B cell (primary cell): ENCODE measurements at regions not wholly inside any gene's neighbourhood (a gene's known extent, or its start where the extent isn't known, plus 50 kb on each side); places are given as distances from the start of the nearest gene placed in this dataset.

Experiments used
- ATAC-seq: fragments of 200-7000 bp; cut with Tn5 transposase; one replicate; pipeline ENCODE4 v1.10.0; 2021; ENCODE audit warnings: low read depth, mild to moderate bottlenecking, moderate number of reproducible peaks, moderate library complexity
- CTCF ChIA-PET: fragments of 350-600 bp; sonication (Branson Sonifier 250); formaldehyde crosslinking; loops from one replicate; lab custom pipeline; 2021; ENCODE audit warnings: antibody characterized with exemption, inconsistent platforms; lab: Charles Lee
- POLR2A ChIA-PET: fragments of 350-600 bp; sonication (Branson Sonifier 250); formaldehyde crosslinking; loops from one replicate; lab custom pipeline; 2021; ENCODE audit warnings: antibody characterized with exemption; lab: Charles Lee
- DNase-seq: peaks from one replicate; pipeline ENCODE4 v3.0.0; 2013
- H2AFZ ChIP-seq: 2 replicates; pipeline ENCODE4 v1.6.1; 2012; ENCODE audit warnings: mild to moderate bottlenecking, low read depth, low read length; ENCODE audit not compliant: insufficient read depth, poor library complexity, severe bottlenecking
- H3K27ac ChIP-seq, 2 donors: 1 replicate in 1 of 2; 2 replicates in 1 of 2; pipeline ENCODE4 v1.5.1; 2012 to 2013; ENCODE audit warnings: low read length in 2 of 2, mild to moderate bottlenecking in 2 of 2, moderate library complexity in 1 of 2
- H3K27me3 ChIP-seq, 4 experiments: fragments of 200-600 bp in 1 of 4; sonication (generic) in 1 of 4; replicated peaks in 1 of 4; 1 replicate in 2 of 4; 2 replicates in 2 of 4; pipeline versions ENCODE4 v1.6.1 to v1.7.0; 2013 to 2016; ENCODE audit warnings: low read length in 3 of 4, mild to moderate bottlenecking in 2 of 4, mixed read lengths in 1 of 4, moderate library complexity in 1 of 4; ENCODE audit not compliant: insufficient read depth in 4 of 4, control insufficient read depth in 3 of 4; ENCODE audit errors: control extremely low read depth in 1 of 4
- H3K36me3 ChIP-seq, 2 experiments: replicated peaks in 1 of 2; 1 replicate in 1 of 2; 2 replicates in 1 of 2; pipeline versions ENCODE4 v1.6.1 to v1.7.1; 2013; ENCODE audit warnings: low read length in 1 of 2; ENCODE audit not compliant: insufficient read depth in 2 of 2, control insufficient read depth in 1 of 2; ENCODE audit errors: control extremely low read depth in 1 of 2, extremely low read depth in 1 of 2
- H3K4me1 ChIP-seq, 2 donors: fragments of 200-600 bp in 1 of 2; sonication (generic) in 1 of 2; 1 replicate in 1 of 2; 2 replicates in 1 of 2; pipeline versions ENCODE4 v1.5.1 to v1.6.1; 2013 to 2017; ENCODE audit warnings: low read length in 2 of 2; ENCODE audit not compliant: control insufficient read depth in 2 of 2, insufficient read depth in 2 of 2
- H3K4me2 ChIP-seq: replicated peaks from 2 replicates; pipeline ENCODE3; 2012; ENCODE audit warnings: mild to moderate bottlenecking, low read depth, low read length; ENCODE audit not compliant: poor library complexity, severe bottlenecking
- H3K4me3 ChIP-seq, 5 experiments: fragments of 200-600 bp in 1 of 5; sonication (generic) in 1 of 5; 1 replicate in 3 of 5; 2 replicates in 2 of 5; pipeline versions ENCODE4 v1.5.1 to v1.7.0; 2011 to 2016; ENCODE audit warnings: low read length in 4 of 5, mild to moderate bottlenecking in 4 of 5, low read depth in 2 of 5, control low read depth in 1 of 5, moderate library complexity in 1 of 5; ENCODE audit not compliant: insufficient read depth in 1 of 5; ENCODE audit errors: control extremely low read depth in 1 of 5, extremely low read depth in 1 of 5
- H3K79me2 ChIP-seq: fragments of 200-600 bp; sonication (generic); one replicate; pipeline ENCODE4 v1.6.0; 2016; ENCODE audit warnings: low read length; ENCODE audit not compliant: control insufficient read depth, insufficient read depth
- H3K9ac ChIP-seq: fragments of 200-600 bp; sonication (generic); 2 replicates; pipeline ENCODE4 v1.6.1; 2017; ENCODE audit warnings: mild to moderate bottlenecking, low read length, moderate library complexity
- H3K9me3 ChIP-seq, 3 donors: one replicate each; pipeline versions ENCODE4 v1.6.1 to v1.7.1; 2013; ENCODE audit warnings: low read length in 2 of 3; ENCODE audit not compliant: control insufficient read depth in 2 of 3, insufficient read depth in 1 of 3; ENCODE audit errors: control extremely low read depth in 1 of 3
- H4K20me1 ChIP-seq: 2 replicates; pipeline ENCODE4 v1.6.0; 2012; ENCODE audit warnings: mild to moderate bottlenecking, low read length; ENCODE audit not compliant: insufficient read depth, control insufficient read depth, poor library complexity, severe bottlenecking
- H3K27ac Mint-ChIP-seq: one replicate; pipeline ENCODE4 v1.8.0; 2021; ENCODE audit warnings: mixed read lengths
- H3K27me3 Mint-ChIP-seq: one replicate; pipeline ENCODE4 v1.8.0; 2021; ENCODE audit warnings: mixed read lengths
- H3K4me1 Mint-ChIP-seq: one replicate; pipeline ENCODE4 v1.8.0; 2021; ENCODE audit warnings: mixed read lengths
- H3K4me3 Mint-ChIP-seq: one replicate; pipeline ENCODE4 v1.8.0; 2021; ENCODE audit warnings: mixed read lengths
- H3K9me3 Mint-ChIP-seq: one replicate; pipeline ENCODE4 v1.8.0; 2022; ENCODE audit warnings: mixed read lengths; ENCODE audit not compliant: insufficient read depth
- EZH2 ChIP-seq: IDR thresholded peaks from 2 replicates; pipeline ENCODE4 v1.6.1; 2012; ENCODE audit warnings: borderline replicate concordance, low read depth, mild to moderate bottlenecking, moderate library complexity, low read length; ENCODE audit not compliant: insufficient read depth, poor library complexity, severe bottlenecking
- WGBS: methylation state at CpG from one replicate; pipeline ENCODE4 v1.1.5; 2013; ENCODE audit warnings: missing lambda C conversion rate; ENCODE audit not compliant: insufficient coverage; 5-methylcytosine and 5-hydroxymethylcytosine counted together
- intact Hi-C: fragments of 100-400 bp; cut with micrococcal nuclease; formaldehyde crosslinking; loops from one replicate; pipeline ENCODE4 v1.10.0; 2022
- TF ChIP-seq, protein P1 (sequence below): fragments of 200-600 bp; IDR thresholded peaks from one replicate; pipeline ENCODE4 v1.8.0; 2022; ENCODE audit warnings: antibody characterized with exemption, mild to moderate bottlenecking

DNA sequence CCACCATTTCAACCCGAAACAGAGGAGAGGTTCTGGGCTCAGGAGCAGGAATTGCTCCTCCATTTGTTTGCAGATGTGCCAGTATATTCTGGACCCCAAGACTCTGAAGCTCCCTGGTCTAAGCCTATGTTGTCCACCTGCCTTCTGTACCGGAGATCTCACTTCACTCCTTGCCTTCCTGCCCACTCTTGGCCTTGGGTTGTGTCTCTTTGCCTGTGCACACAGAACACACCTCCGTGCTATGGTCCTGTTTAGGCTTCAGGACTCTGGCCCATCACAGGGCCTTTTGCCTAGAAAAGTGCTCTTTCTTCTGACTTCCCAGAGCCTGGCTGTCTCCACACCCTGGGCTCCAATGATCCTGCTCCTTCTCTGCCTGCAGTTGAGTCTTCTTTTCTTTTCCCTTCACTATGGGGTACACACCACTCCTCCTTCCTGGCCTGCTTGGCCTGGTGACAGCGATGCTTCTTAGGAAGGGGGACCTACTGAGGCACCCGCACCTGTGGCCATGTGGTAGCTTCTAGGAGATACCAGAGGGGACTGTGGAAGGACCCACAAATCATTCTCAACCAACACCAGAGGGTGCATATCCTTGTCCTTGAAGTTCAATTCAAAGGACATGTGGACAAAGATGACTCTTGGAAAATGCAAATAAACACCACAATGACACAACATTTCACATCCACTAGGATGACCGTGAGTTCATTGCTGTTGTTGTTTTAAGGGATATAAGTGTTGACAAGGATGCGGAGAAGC, 75.1 kb downstream of the FOXA2 start:
- H3K4me2 ChIP-seq = no peak overlapping the region
- H2AFZ ChIP-seq = no peak overlapping the region
- H3K4me3 ChIP-seq = no peak overlapping the region
- H3K4me1 Mint-ChIP-seq = no peaks in the 10 kb centered on the region
- ChIA-PET POLR2A (no interaction called here), CTCF (no interaction called here)
- H3K27ac ChIP-seq = no peak overlapping the region
- no peak overlapping the region for H3K9ac ChIP-seq
- no peaks in the 10 kb centered on the region for H3K36me3 ChIP-seq
- H3K4me3 Mint-ChIP-seq = no peak overlapping the region
- H3K27ac Mint-ChIP-seq = no peak overlapping the region
- no peaks in the 10 kb centered on the region for H3K79me2 ChIP-seq
- H3K27me3 ChIP-seq = no peaks in the 10 kb centered on the region
- no peaks in the 10 kb centered on the region for H3K9me3 Mint-ChIP-seq
- no peaks in the 10 kb centered on the region for H3K4me1 ChIP-seq
- no peaks in the 10 kb centered on the region for H4K20me1 ChIP-seq
- DNase-seq (no peak), ATAC-seq (no peak)
- TF ChIP-seq, protein P1, sequence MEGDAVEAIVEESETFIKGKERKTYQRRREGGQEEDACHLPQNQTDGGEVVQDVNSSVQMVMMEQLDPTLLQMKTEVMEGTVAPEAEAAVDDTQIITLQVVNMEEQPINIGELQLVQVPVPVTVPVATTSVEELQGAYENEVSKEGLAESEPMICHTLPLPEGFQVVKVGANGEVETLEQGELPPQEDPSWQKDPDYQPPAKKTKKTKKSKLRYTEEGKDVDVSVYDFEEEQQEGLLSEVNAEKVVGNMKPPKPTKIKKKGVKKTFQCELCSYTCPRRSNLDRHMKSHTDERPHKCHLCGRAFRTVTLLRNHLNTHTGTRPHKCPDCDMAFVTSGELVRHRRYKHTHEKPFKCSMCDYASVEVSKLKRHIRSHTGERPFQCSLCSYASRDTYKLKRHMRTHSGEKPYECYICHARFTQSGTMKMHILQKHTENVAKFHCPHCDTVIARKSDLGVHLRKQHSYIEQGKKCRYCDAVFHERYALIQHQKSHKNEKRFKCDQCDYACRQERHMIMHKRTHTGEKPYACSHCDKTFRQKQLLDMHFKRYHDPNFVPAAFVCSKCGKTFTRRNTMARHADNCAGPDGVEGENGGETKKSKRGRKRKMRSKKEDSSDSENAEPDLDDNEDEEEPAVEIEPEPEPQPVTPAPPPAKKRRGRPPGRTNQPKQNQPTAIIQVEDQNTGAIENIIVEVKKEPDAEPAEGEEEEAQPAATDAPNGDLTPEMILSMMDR = no peak
- no peak for TF ChIP-seq EZH2
- peaks cover 0 to 3% (median 0%) of the 10 kb centered on the region in 3 donors for H3K9me3 ChIP-seq
- H3K27me3 Mint-ChIP-seq = no peaks in the 10 kb centered on the region
- intact Hi-C loops = no loop called here
- WGBS = 88% methylated on average over 3 of the region's 7 CpGs

DNA sequence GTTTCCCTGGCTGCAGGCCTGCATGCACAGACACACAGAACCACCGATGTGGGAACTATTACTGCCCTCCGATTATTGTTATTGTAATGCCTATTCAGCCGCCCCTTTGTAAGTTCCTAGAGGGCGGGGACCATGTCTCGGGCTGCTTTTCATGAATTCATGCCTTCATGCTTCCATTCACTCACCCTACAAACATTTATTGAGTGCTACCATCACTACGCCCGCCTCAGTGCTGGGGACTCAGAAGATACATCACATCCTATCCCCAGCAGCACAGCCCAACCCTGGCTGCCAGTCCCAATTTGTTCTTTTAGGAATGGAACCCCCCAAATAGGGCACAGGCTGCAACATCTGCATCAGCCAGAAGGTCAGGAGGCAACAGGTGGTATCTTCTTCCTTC, 75.9 kb downstream of the FOXA2 start:
- H3K9me3 ChIP-seq = peaks cover 0 to 3% (median 0%) of the 10 kb centered on the region in 3 donors
- Mint-ChIP-seq H3K4me1 (no peaks in the 10 kb centered on the region), H3K27ac (no peak overlapping the region), H3K27me3 (no peaks in the 10 kb centered on the region), H3K4me3 (no peak overlapping the region), H3K9me3 (no peaks in the 10 kb centered on the region)
- ATAC-seq (no peak), DNase-seq (no peak)
- no peak overlapping the region for H3K9ac ChIP-seq
- no peak for TF ChIP-seq EZH2
- TF ChIP-seq, protein P1 = no peak
- H4K20me1 ChIP-seq = no peaks in the 10 kb centered on the region
- intact Hi-C loops = no loop called here
- WGBS = 67% methylated on average over 6 of the region's 7 CpGs
- no peaks in the 10 kb centered on the region for H3K27me3 ChIP-seq
- no peaks in the 10 kb centered on the region for H3K36me3 ChIP-seq
- no peaks in the 10 kb centered on the region for H3K79me2 ChIP-seq
- no peak overlapping the region for H3K4me2 ChIP-seq
- no peak overlapping the region for H3K4me3 ChIP-seq
- H2AFZ ChIP-seq = no peak overlapping the region
- POLR2A ChIA-PET = no interaction called here
- CTCF ChIA-PET = no interaction called here
- no peak overlapping the region for H3K27ac ChIP-seq
- no peaks in the 10 kb centered on the region for H3K4me1 ChIP-seq
